Suprapubic skin (tissue), 4 donors: ENCODE measurements at regions not wholly inside any gene's neighbourhood (a gene's known extent, or its start where the extent isn't known, plus 50 kb on each side); places are given as distances from the start of the nearest gene placed in this dataset.

Source experiments
- DNase-seq, 2 donors: peaks; one replicate each; pipeline ENCODE4 v3.0.0-alpha.2; 2019; ENCODE audit warnings: low spot score in 2 of 2
- H3K27ac ChIP-seq: fragments of 200-600 bp; sonication (generic); one replicate; pipeline ENCODE4 v1.5.1; 2019
- H3K27me3 ChIP-seq: fragments of 200-600 bp; sonication (generic); one replicate; pipeline ENCODE4 v1.5.1; 2019
- H3K36me3 ChIP-seq: fragments of 200-600 bp; sonication (generic); one replicate; pipeline ENCODE4 v1.5.1; 2019
- H3K4me1 ChIP-seq: fragments of 200-600 bp; sonication (generic); one replicate; pipeline ENCODE4 v1.5.1; 2019
- H3K4me3 ChIP-seq: fragments of 200-600 bp; sonication (generic); one replicate; pipeline ENCODE4 v1.5.1; 2019; ENCODE audit warnings: mild to moderate bottlenecking
- H3K9me3 ChIP-seq: fragments of 200-600 bp; sonication (generic); one replicate; pipeline ENCODE4 v1.5.1; 2019
- CTCF ChIP-seq, 2 donors: fragments of 200-600 bp in 1 of 2; fragments of 450-650 bp in 1 of 2; sonication (generic) in 1 of 2; IDR thresholded peaks; one replicate each; pipeline ENCODE4 v1.5.1; 2016 to 2019; ENCODE audit warnings: antibody characterized with exemption in 2 of 2, mild to moderate bottlenecking in 1 of 2, moderate library complexity in 1 of 2
- EP300 ChIP-seq: sonication (generic); formaldehyde crosslinking; IDR thresholded peaks from one replicate; pipeline ENCODE4 v1.6.1; 2017; ENCODE audit warnings: antibody characterized with exemption
- POLR2A ChIP-seq, 2 donors: fragments of 450-650 bp; IDR thresholded peaks; one replicate each; pipeline ENCODE4 v1.6.1; 2017; ENCODE audit warnings: antibody characterized with exemption in 2 of 2, mild to moderate bottlenecking in 2 of 2, moderate library complexity in 2 of 2
- POLR2AphosphoS5 ChIP-seq, 3 donors: sonication (generic); formaldehyde crosslinking; IDR thresholded peaks; one replicate each; pipeline ENCODE4 v1.6.1; 2017; ENCODE audit warnings: antibody characterized with exemption in 3 of 3
- WGBS: methylation state at CpG from one replicate; pipeline ENCODE4 v1.1.5; 2018; 5-methylcytosine and 5-hydroxymethylcytosine counted together

- Histone ChIP-seq H3K4me3 (no peak overlapping the region), H3K27me3 (no peaks in the 10 kb centered on the region), H3K27ac (no peak overlapping the region), H3K4me1 (no peaks in the 10 kb centered on the region), H3K36me3 (no peaks in the 10 kb centered on the region), H3K9me3 (no peaks in the 10 kb centered on the region)
- no peak for DNase-seq
- WGBS: 37% methylated on average over 2 of the region's 2 CpGs
- TF ChIP-seq POLR2AphosphoS5 (IDR thresholded peaks at IDR 0.05) (no peak), CTCF (IDR thresholded peaks at IDR 0.05) (no peak), EP300 (no peak), POLR2A (IDR thresholded peaks at IDR 0.05) (no peak)
Observed at GRCh38 chr18:42230636-42231035, 275.6 kb downstream of the PIK3C3 start.

DNA sequence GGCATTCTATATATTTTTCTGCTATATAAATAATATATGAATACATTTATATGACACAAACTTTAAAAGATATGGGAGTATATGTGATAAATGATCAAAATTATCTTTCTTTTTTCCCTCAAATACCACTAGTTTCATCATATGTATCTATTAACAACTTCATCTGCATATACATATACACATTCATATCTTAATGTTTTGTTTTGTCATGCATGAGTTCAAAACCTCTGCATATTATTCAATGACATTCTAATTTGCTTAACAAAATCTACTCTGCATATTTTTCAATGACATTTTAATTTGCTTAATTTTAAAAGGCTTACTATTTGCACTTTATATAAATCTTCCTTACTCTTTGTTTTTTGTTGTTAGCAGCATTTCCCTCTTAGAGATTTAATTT, 276.2 kb downstream of the PIK3C3 start:
- no peak for TF ChIP-seq POLR2AphosphoS5 (IDR thresholded peaks at IDR 0.05)
- TF ChIP-seq EP300: no peak
- no peak for TF ChIP-seq POLR2A (IDR thresholded peaks at IDR 0.05)
- no peak for TF ChIP-seq CTCF (IDR thresholded peaks at IDR 0.05)
- no peaks in the 10 kb centered on the region for H3K4me1 ChIP-seq
- DNase-seq: no peak
- no peaks in the 10 kb centered on the region for H3K36me3 ChIP-seq
- no peak overlapping the region for H3K4me3 ChIP-seq
- H3K9me3 ChIP-seq: no peaks in the 10 kb centered on the region
- H3K27ac ChIP-seq: no peak overlapping the region
- H3K27me3 ChIP-seq: no peaks in the 10 kb centered on the region

DNA sequence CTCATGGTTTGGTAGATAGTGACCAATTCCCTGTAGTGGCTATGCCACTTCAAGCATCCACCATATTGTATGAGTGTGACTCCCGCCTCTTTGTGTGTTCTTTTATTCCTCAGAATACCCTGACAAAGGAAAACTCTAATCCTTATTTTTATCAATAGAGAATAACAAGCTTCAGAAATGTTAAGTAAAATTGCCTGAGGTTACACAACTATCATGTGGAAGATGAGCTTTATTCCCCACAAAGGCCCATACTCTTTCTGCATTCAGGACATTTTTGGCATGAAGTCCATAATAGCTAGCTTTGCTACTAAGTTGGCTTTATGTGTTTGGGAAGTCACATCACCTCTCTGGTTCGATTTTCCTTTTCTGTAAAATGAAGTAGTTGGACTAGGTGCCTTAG, 276.8 kb downstream of the PIK3C3 start:
- Histone ChIP-seq H3K9me3 (no peaks in the 10 kb centered on the region), H3K4me1 (no peaks in the 10 kb centered on the region), H3K4me3 (no peak overlapping the region), H3K27ac (no peak overlapping the region), H3K36me3 (no peaks in the 10 kb centered on the region), H3K27me3 (no peaks in the 10 kb centered on the region)
- 67% methylated on average over 2 of the region's 2 CpGs for WGBS
- TF ChIP-seq POLR2A (IDR thresholded peaks at IDR 0.05) (no peak), EP300 (no peak), CTCF (IDR thresholded peaks at IDR 0.05) (no peak), POLR2AphosphoS5 (IDR thresholded peaks at IDR 0.05) (no peak)
- DNase-seq: no peak

DNA sequence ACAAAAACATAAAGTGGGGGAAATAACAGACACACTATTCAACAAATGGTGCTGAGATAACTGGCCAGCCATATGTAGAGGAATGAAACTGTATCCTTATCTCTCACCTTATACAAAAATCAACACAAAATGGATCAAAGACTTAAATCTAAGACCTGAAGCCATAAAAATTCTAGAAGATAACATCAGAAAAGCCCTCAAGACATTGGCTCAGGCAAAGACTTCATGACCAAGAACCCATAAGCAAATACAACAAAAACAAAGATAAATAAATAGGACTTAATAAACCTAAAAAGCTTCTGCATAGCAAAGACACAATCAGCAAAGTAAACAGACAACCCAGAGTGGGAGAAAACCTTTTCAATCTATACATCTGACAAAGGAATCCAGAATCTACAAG, 278.9 kb downstream of the PIK3C3 start:
- Histone ChIP-seq H3K4me1 (no peaks in the 10 kb centered on the region), H3K27ac (no peak overlapping the region), H3K36me3 (no peaks in the 10 kb centered on the region), H3K9me3 (no peaks in the 10 kb centered on the region), H3K4me3 (no peak overlapping the region), H3K27me3 (no peaks in the 10 kb centered on the region)
- TF ChIP-seq CTCF (IDR thresholded peaks at IDR 0.05) (no peak), EP300 (no peak), POLR2AphosphoS5 (IDR thresholded peaks at IDR 0.05) (no peak)
- no peak for DNase-seq

DNA sequence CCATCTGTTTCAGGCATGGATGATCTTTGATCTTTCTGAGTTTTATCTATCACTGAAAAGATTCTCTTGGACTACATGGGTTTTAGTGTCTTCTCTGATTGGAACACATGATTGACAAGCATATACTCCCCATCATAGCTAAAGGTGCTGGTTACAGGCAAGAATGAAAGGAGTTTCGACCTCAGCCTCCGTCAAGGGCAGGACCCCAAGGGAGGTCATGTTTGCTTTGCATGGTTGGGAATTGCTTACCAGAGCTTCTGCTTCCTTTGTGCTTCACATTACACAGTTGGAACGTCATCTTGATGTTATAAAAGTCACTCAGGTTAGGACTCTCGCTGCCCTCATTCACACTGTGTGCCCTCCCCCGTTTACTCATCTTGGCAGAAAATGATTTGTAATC, 287.7 kb downstream of the PIK3C3 start:
- H3K4me1 ChIP-seq: no peaks in the 10 kb centered on the region
- 58% methylated on average over 5 of the region's 5 CpGs for WGBS

More for the DNA sequence above, 287.7 kb downstream of the PIK3C3 start:
- TF ChIP-seq POLR2AphosphoS5 (IDR thresholded peaks at IDR 0.05) (no peak), EP300 (no peak), CTCF (IDR thresholded peaks at IDR 0.05) (no peak), POLR2A (IDR thresholded peaks at IDR 0.05) (no peak)
- Histone ChIP-seq H3K4me3 (no peak overlapping the region), H3K36me3 (no peaks in the 10 kb centered on the region), H3K27me3 (no peaks in the 10 kb centered on the region), H3K27ac (no peak overlapping the region), H3K9me3 (no peaks in the 10 kb centered on the region)
- no peak for DNase-seq
